ENCODE measurements at regions not wholly inside any gene's neighbourhood (a gene's known extent, or its start where the extent isn't known, plus 50 kb on each side); places are given as distances from the start of the nearest gene placed in this dataset.

- DNase-seq (ENCODE audit: low spot score in 2 of 2) (no peak), ATAC-seq (replicated peaks; ENCODE audit: extremely low read depth, poor library complexity, severe bottlenecking) (no peak)
These were observed 382.5 kb upstream of the ADGRL3 start for GRCh38 chr4:60817609-60818008.

DNA sequence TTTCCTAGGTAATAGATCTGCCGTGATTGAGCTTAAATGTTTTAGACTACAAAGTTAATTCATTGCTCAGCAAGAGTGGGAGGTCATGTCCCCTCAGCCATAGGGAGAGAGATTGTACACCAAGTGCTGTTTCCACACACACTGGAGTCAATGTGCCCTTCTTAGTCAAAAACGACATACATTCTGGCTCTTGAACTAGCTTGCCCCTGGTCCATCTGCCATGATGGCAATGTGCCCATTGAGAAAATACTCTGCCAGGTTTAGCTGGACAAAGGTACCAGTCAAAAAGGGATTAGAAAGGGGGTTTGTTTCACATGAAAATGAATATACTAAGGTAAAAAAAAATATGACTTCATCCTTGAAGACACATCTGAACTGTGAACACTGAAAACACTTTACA lies 377.1 kb upstream of the ADGRL3 start:
- H3K4me3 Mint-ChIP-seq, result no peak overlapping the region
- ATAC-seq (replicated peaks; ENCODE audit: extremely low read depth, poor library complexity, severe bottlenecking) (no peak), DNase-seq (ENCODE audit: low spot score in 2 of 2) (no peak)

More at GRCh38 chr4:60817609-60818008, 382.5 kb upstream of the ADGRL3 start:
- Mint-ChIP-seq H3K27ac (ENCODE audit: low read depth) (no peak overlapping the region), H3K9me3 (peaks cover 30% of the 10 kb centered on the region), H3K27me3 (no peaks in the 10 kb centered on the region), H3K4me1 (no peaks in the 10 kb centered on the region), H3K4me3 (no peak overlapping the region), H3K36me3 (ENCODE audit: insufficient read depth) (no peaks in the 10 kb centered on the region)

GRCh38 chr4:60840020-60840419 lies 360.1 kb upstream of the ADGRL3 start:
- DNase-seq (ENCODE audit: low spot score in 2 of 2), result no peak
- Mint-ChIP-seq H3K27ac (ENCODE audit: low read depth) (no peak overlapping the region), H3K27me3 (no peaks in the 10 kb centered on the region), H3K36me3 (ENCODE audit: insufficient read depth) (peaks cover 2% of the 10 kb centered on the region), H3K4me3 (no peak overlapping the region), H3K9me3 (peaks cover 25% of the 10 kb centered on the region), H3K4me1 (no peaks in the 10 kb centered on the region)
- no peak for ATAC-seq (replicated peaks; ENCODE audit: extremely low read depth, poor library complexity, severe bottlenecking)

More for the DNA sequence above, 377.1 kb upstream of the ADGRL3 start:
- peaks cover 19% of the 10 kb centered on the region for H3K9me3 Mint-ChIP-seq
- H3K36me3 Mint-ChIP-seq (ENCODE audit: insufficient read depth), result peaks cover 2% of the 10 kb centered on the region
- no peaks in the 10 kb centered on the region for H3K27me3 Mint-ChIP-seq
- no peak overlapping the region for H3K27ac Mint-ChIP-seq (ENCODE audit: low read depth)
- no peaks in the 10 kb centered on the region for H3K4me1 Mint-ChIP-seq

GRCh38 chr4:60846678-60847077 lies 353.4 kb upstream of the ADGRL3 start:
- H3K9me3 Mint-ChIP-seq, result peaks cover 23% of the 10 kb centered on the region
- ATAC-seq (replicated peaks; ENCODE audit: extremely low read depth, poor library complexity, severe bottlenecking), result no peak

GRCh38 chr4:60847614-60848013 lies 352.5 kb upstream of the ADGRL3 start:
- H3K36me3 Mint-ChIP-seq (ENCODE audit: insufficient read depth), result no peaks in the 10 kb centered on the region

More at GRCh38 chr4:60846678-60847077, 353.4 kb upstream of the ADGRL3 start:
- H3K4me1 Mint-ChIP-seq, result no peaks in the 10 kb centered on the region
- H3K36me3 Mint-ChIP-seq (ENCODE audit: insufficient read depth), result no peaks in the 10 kb centered on the region
- no peak for DNase-seq (ENCODE audit: low spot score in 2 of 2)
- H3K27me3 Mint-ChIP-seq, result no peaks in the 10 kb centered on the region
- H3K27ac Mint-ChIP-seq (ENCODE audit: low read depth), result no peak overlapping the region
- H3K4me3 Mint-ChIP-seq, result no peak overlapping the region

GRCh38 chr4:60857130-60857753 lies 342.9 kb upstream of the ADGRL3 start:
- H3K36me3 Mint-ChIP-seq (ENCODE audit: insufficient read depth), result peaks cover 1% of the 10 kb centered on the region
- no peak for ATAC-seq (replicated peaks; ENCODE audit: extremely low read depth, poor library complexity, severe bottlenecking)
- H3K9me3 Mint-ChIP-seq, result peaks cover 29% of the 10 kb centered on the region
- DNase-seq (ENCODE audit: low spot score in 2 of 2), result no peak
- H3K4me1 Mint-ChIP-seq, result no peaks in the 10 kb centered on the region
- no peak overlapping the region for H3K27ac Mint-ChIP-seq (ENCODE audit: low read depth)
- no peak overlapping the region for H3K4me3 Mint-ChIP-seq
- H3K27me3 Mint-ChIP-seq, result no peaks in the 10 kb centered on the region

More at GRCh38 chr4:60847614-60848013, 352.5 kb upstream of the ADGRL3 start:
- DNase-seq (ENCODE audit: low spot score in 2 of 2) (no peak), ATAC-seq (replicated peaks; ENCODE audit: extremely low read depth, poor library complexity, severe bottlenecking) (no peak)
- H3K4me3 Mint-ChIP-seq, result no peak overlapping the region
- no peaks in the 10 kb centered on the region for H3K27me3 Mint-ChIP-seq
- H3K27ac Mint-ChIP-seq (ENCODE audit: low read depth), result no peak overlapping the region
- H3K9me3 Mint-ChIP-seq, result peaks cover 28% of the 10 kb centered on the region
- H3K4me1 Mint-ChIP-seq, result no peaks in the 10 kb centered on the region

GRCh38 chr4:60863442-60863841 lies 336.7 kb upstream of the ADGRL3 start:
- Mint-ChIP-seq H3K4me1 (no peaks in the 10 kb centered on the region), H3K27me3 (no peaks in the 10 kb centered on the region), H3K36me3 (ENCODE audit: insufficient read depth) (no peaks in the 10 kb centered on the region), H3K27ac (ENCODE audit: low read depth) (no peak overlapping the region), H3K4me3 (no peak overlapping the region), H3K9me3 (peaks cover 30% of the 10 kb centered on the region)
- ATAC-seq (replicated peaks; ENCODE audit: extremely low read depth, poor library complexity, severe bottlenecking) (no peak), DNase-seq (ENCODE audit: low spot score in 2 of 2) (no peak)

GRCh38 chr4:60865273-60865672 lies 334.9 kb upstream of the ADGRL3 start:
- H3K4me3 Mint-ChIP-seq, result no peak overlapping the region
- no peaks in the 10 kb centered on the region for H3K36me3 Mint-ChIP-seq (ENCODE audit: insufficient read depth)
- no peak for DNase-seq (ENCODE audit: low spot score in 2 of 2)
- no peaks in the 10 kb centered on the region for H3K4me1 Mint-ChIP-seq
- peaks cover 29% of the 10 kb centered on the region for H3K9me3 Mint-ChIP-seq
- no peak for ATAC-seq (replicated peaks; ENCODE audit: extremely low read depth, poor library complexity, severe bottlenecking)
- no peaks in the 10 kb centered on the region for H3K27me3 Mint-ChIP-seq
- H3K27ac Mint-ChIP-seq (ENCODE audit: low read depth), result no peak overlapping the region

- Mint-ChIP-seq H3K4me3 (no peak overlapping the region), H3K9me3 (peaks cover 31% of the 10 kb centered on the region), H3K36me3 (ENCODE audit: insufficient read depth) (no peaks in the 10 kb centered on the region), H3K4me1 (no peaks in the 10 kb centered on the region), H3K27me3 (no peaks in the 10 kb centered on the region), H3K27ac (ENCODE audit: low read depth) (no peak overlapping the region)
- no peak for ATAC-seq (replicated peaks; ENCODE audit: extremely low read depth, poor library complexity, severe bottlenecking)
- no peak for DNase-seq (ENCODE audit: low spot score in 2 of 2)
These were observed 331.7 kb upstream of the ADGRL3 start for GRCh38 chr4:60868232-60868960.

DNA sequence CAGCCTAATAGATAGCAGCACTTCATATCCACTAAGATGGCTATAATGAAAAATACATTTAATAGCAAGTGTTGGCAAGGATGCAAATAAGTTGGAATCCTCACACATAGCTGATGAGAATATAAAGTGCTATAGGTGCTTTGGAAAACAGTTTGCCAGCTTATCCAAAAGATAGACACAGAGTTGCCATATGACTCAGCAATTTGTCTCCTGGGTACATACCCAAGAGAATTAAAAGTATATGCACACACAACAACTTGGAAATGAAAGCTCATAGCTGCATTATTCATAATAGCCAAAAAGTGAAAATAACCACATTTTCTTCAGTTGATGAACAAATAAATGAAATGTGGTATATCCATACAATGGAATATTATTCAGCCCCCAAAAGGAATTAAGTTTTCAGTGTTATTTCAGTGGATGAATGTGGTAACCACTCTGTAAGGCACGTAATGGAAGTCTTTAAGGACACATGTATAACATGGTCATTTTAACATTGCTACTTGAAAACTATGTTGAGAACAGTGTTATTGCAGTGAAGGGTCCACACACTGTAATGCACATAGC lies 320.9 kb upstream of the ADGRL3 start:
- H3K27ac Mint-ChIP-seq (ENCODE audit: low read depth), result no peak overlapping the region
- peaks cover 6% of the 10 kb centered on the region for H3K9me3 Mint-ChIP-seq
- no peaks in the 10 kb centered on the region for H3K36me3 Mint-ChIP-seq (ENCODE audit: insufficient read depth)
- ATAC-seq (replicated peaks; ENCODE audit: extremely low read depth, poor library complexity, severe bottlenecking), result no peak
- no peak for DNase-seq (ENCODE audit: low spot score in 2 of 2)
- H3K27me3 Mint-ChIP-seq, result no peaks in the 10 kb centered on the region
- H3K4me3 Mint-ChIP-seq, result no peak overlapping the region
- no peaks in the 10 kb centered on the region for H3K4me1 Mint-ChIP-seq

- H3K27me3 Mint-ChIP-seq, result no peaks in the 10 kb centered on the region
- no peak for ATAC-seq (replicated peaks; ENCODE audit: extremely low read depth, poor library complexity, severe bottlenecking)
These were observed 315.5 kb upstream of the ADGRL3 start for GRCh38 chr4:60884587-60884986.

GRCh38 chr4:60885011-60885410 lies 315.1 kb upstream of the ADGRL3 start:
- peaks cover 24% of the 10 kb centered on the region for H3K9me3 Mint-ChIP-seq
- ATAC-seq (replicated peaks; ENCODE audit: extremely low read depth, poor library complexity, severe bottlenecking) (no peak), DNase-seq (ENCODE audit: low spot score in 2 of 2) (no peak)
- H3K36me3 Mint-ChIP-seq (ENCODE audit: insufficient read depth), result no peaks in the 10 kb centered on the region
- H3K4me1 Mint-ChIP-seq, result no peaks in the 10 kb centered on the region
- H3K4me3 Mint-ChIP-seq, result no peak overlapping the region
- no peak overlapping the region for H3K27ac Mint-ChIP-seq (ENCODE audit: low read depth)
- no peaks in the 10 kb centered on the region for H3K27me3 Mint-ChIP-seq

More at GRCh38 chr4:60884587-60884986, 315.5 kb upstream of the ADGRL3 start:
- peaks cover 20% of the 10 kb centered on the region for H3K9me3 Mint-ChIP-seq
- H3K36me3 Mint-ChIP-seq (ENCODE audit: insufficient read depth), result no peaks in the 10 kb centered on the region
- no peaks in the 10 kb centered on the region for H3K4me1 Mint-ChIP-seq
- no peak for DNase-seq (ENCODE audit: low spot score in 2 of 2)
- H3K27ac Mint-ChIP-seq (ENCODE audit: low read depth), result no peak overlapping the region
- H3K4me3 Mint-ChIP-seq, result no peak overlapping the region

- Mint-ChIP-seq H3K4me3 (no peak overlapping the region), H3K4me1 (no peaks in the 10 kb centered on the region), H3K27ac (ENCODE audit: low read depth) (no peak overlapping the region), H3K27me3 (no peaks in the 10 kb centered on the region), H3K9me3 (peaks cover 41% of the 10 kb centered on the region), H3K36me3 (ENCODE audit: insufficient read depth) (no peaks in the 10 kb centered on the region)
- ATAC-seq (replicated peaks; ENCODE audit: extremely low read depth, poor library complexity, severe bottlenecking) (no peak), DNase-seq (ENCODE audit: low spot score in 2 of 2) (no peak)
These were observed 309.4 kb upstream of the ADGRL3 start for GRCh38 chr4:60890743-60891142.
